Small intestine (tissue), 7 donors: ENCODE measurements at regions not wholly inside any gene's neighbourhood (a gene's known extent, or its start where the extent isn't known, plus 50 kb on each side); places are given as distances from the start of the nearest gene placed in this dataset.
"Not testable (repeated sequence)": the region's sequence is repeated elsewhere in the genome, so short reads cannot be mapped to it uniquely, and the experiment has no call there.

Experiments used
- DNase-seq, 2 donors: peaks; one replicate each; pipeline versions ENCODE4 v3.0.0 to v3.0.0-alpha.2; 2013
- FAIRE-seq: peaks from 2 replicates; lab custom pipeline; 2012; peaks lifted over from hg19 to GRCh38; lab: Jason Lieb, UNC
- H3K27ac ChIP-seq, 3 donors: one replicate each; pipeline ENCODE4 v1.5.1; 2013; ENCODE audit warnings: low read length in 2 of 3, mild to moderate bottlenecking in 2 of 3, control low read depth in 1 of 3, inconsistent platforms in 1 of 3, low read depth in 1 of 3, moderate library complexity in 1 of 3
- H3K27me3 ChIP-seq, 3 donors: one replicate each; pipeline ENCODE4 v1.6.1; 2013; ENCODE audit warnings: low read length in 3 of 3, inconsistent platforms in 1 of 3; ENCODE audit not compliant: control insufficient read depth in 3 of 3, insufficient read depth in 3 of 3
- H3K36me3 ChIP-seq, 3 donors: one replicate each; pipeline ENCODE4 v1.6.1; 2013; ENCODE audit warnings: low read length in 3 of 3, inconsistent platforms in 1 of 3, low read depth in 1 of 3, mild to moderate bottlenecking in 1 of 3, moderate library complexity in 1 of 3; ENCODE audit not compliant: control insufficient read depth in 3 of 3, insufficient read depth in 2 of 3
- H3K4me1 ChIP-seq, 3 donors: one replicate each; pipeline ENCODE4 v1.6.1; 2013; ENCODE audit warnings: low read length in 2 of 3, inconsistent platforms in 1 of 3, low read depth in 1 of 3, mild to moderate bottlenecking in 1 of 3, moderate library complexity in 1 of 3; ENCODE audit not compliant: control insufficient read depth in 3 of 3, insufficient read depth in 2 of 3
- H3K4me3 ChIP-seq, 3 donors: one replicate each; pipeline ENCODE4 v1.5.1; 2013; ENCODE audit warnings: low read length in 3 of 3, control low read depth in 1 of 3, inconsistent platforms in 1 of 3, low read depth in 1 of 3, mild to moderate bottlenecking in 1 of 3, moderate library complexity in 1 of 3
- H3K9me3 ChIP-seq, 2 donors: one replicate each; pipeline ENCODE4 v1.6.1; 2013; ENCODE audit warnings: low read depth in 1 of 2, low read length in 1 of 2; ENCODE audit not compliant: control insufficient read depth in 2 of 2, insufficient read depth in 1 of 2
- WGBS, 3 donors: extraction: QIAGEN DNeasy Blood & Tissue Kit; methylation state at CpG; one replicate each; pipeline ENCODE4 v1.1.7; 2013; 5-methylcytosine and 5-hydroxymethylcytosine counted together
- donor health status: healthy with polysubstance abuse.
- donor health status: control.
- donor health status: control.
- donor health status: Bipolar disorder and iron deficiency.
- donor health status: healthy.

- H3K4me1 ChIP-seq: no peaks in the 10 kb centered on the region
- 59 to 72% (median 66%) methylated on average over 2 of the region's 2 CpGs for WGBS, 3 donors
- no peaks in the 10 kb centered on the region for H3K9me3 ChIP-seq
- no peak for FAIRE-seq
- no peak overlapping the region for H3K27ac ChIP-seq
- no peak overlapping the region for H3K4me3 ChIP-seq
- no peaks in the 10 kb centered on the region for H3K36me3 ChIP-seq
- no peaks in the 10 kb centered on the region for H3K27me3 ChIP-seq
- no peak for DNase-seq
Measured at GRCh38 chr3:118512301-118512700, 522.3 kb downstream of the IGSF11 start.

GRCh38 chr3:118525077-118525476, 509.6 kb downstream of the IGSF11 start:
- Histone ChIP-seq H3K27me3 (no peaks in the 10 kb centered on the region), H3K4me3 (no peak overlapping the region), H3K9me3 (no peaks in the 10 kb centered on the region), H3K36me3 (no peaks in the 10 kb centered on the region), H3K27ac (no peak overlapping the region), H3K4me1 (no peaks in the 10 kb centered on the region)
- 60 to 61% (median 61%) methylated on average over 3 of the region's 3 CpGs for WGBS, 3 donors
- no peak for DNase-seq
- FAIRE-seq: no peak

- DNase-seq (no peak), FAIRE-seq (no peak)
- no peak overlapping the region for H3K27ac ChIP-seq
- H3K27me3 ChIP-seq: no peaks in the 10 kb centered on the region
- no peaks in the 10 kb centered on the region for H3K4me1 ChIP-seq
- no peaks in the 10 kb centered on the region for H3K9me3 ChIP-seq
- 48 to 71% (median 69%) methylated on average over 1 of the region's 1 CpG for WGBS, 3 donors
- H3K36me3 ChIP-seq: no peaks in the 10 kb centered on the region
- no peak overlapping the region for H3K4me3 ChIP-seq
Measured at GRCh38 chr3:118526758-118527513, 507.7 kb downstream of the IGSF11 start.

- no peaks in the 10 kb centered on the region for H3K27me3 ChIP-seq
- no peak for FAIRE-seq
- no peaks in the 10 kb centered on the region for H3K9me3 ChIP-seq
- DNase-seq: no peak
- no peaks in the 10 kb centered on the region for H3K4me1 ChIP-seq
- no peak overlapping the region for H3K27ac ChIP-seq
- H3K4me3 ChIP-seq: no peak overlapping the region
- no peaks in the 10 kb centered on the region for H3K36me3 ChIP-seq
Measured at GRCh38 chr3:118527514-118528044, 507.1 kb downstream of the IGSF11 start.

GRCh38 chr3:118529554-118529953, 505.1 kb downstream of the IGSF11 start:
- FAIRE-seq (no peak), DNase-seq (no peak)
- WGBS, 3 donors: 51 to 73% (median 60%) methylated on average over 2 of the region's 2 CpGs
- Histone ChIP-seq H3K27ac (no peak overlapping the region), H3K9me3 (no peaks in the 10 kb centered on the region), H3K4me3 (no peak overlapping the region), H3K27me3 (no peaks in the 10 kb centered on the region), H3K4me1 (no peaks in the 10 kb centered on the region), H3K36me3 (no peaks in the 10 kb centered on the region)

- no peak overlapping the region for H3K4me3 ChIP-seq
- FAIRE-seq (no peak), DNase-seq (no peak)
- no peaks in the 10 kb centered on the region for H3K9me3 ChIP-seq
- no peaks in the 10 kb centered on the region for H3K36me3 ChIP-seq
- 76 to 84% (median 77%) methylated on average over 4 of the region's 4 CpGs for WGBS, 3 donors
- no peaks in the 10 kb centered on the region for H3K27me3 ChIP-seq
- H3K4me1 ChIP-seq: no peaks in the 10 kb centered on the region
- H3K27ac ChIP-seq: no peak overlapping the region
Measured at GRCh38 chr3:118530350-118530922, 504.2 kb downstream of the IGSF11 start.

GRCh38 chr3:118530927-118531356, 503.7 kb downstream of the IGSF11 start:
- not testable (repeated sequence) for H3K27ac ChIP-seq, FAIRE-seq, H3K36me3 ChIP-seq, DNase-seq, H3K27me3 ChIP-seq, H3K4me3 ChIP-seq, H3K4me1 ChIP-seq, H3K9me3 ChIP-seq

- DNase-seq (no peak), FAIRE-seq (no peak)
- Histone ChIP-seq H3K4me3 (no peak overlapping the region), H3K27me3 (no peaks in the 10 kb centered on the region), H3K27ac (no peak overlapping the region), H3K4me1 (no peaks in the 10 kb centered on the region), H3K9me3 (no peaks in the 10 kb centered on the region), H3K36me3 (no peaks in the 10 kb centered on the region)
- WGBS, 3 donors: 22 to 38% (median 35%) methylated on average over 3 of the region's 3 CpGs
Measured at GRCh38 chr3:118531816-118532215, 502.8 kb downstream of the IGSF11 start.
